ENCODE measurements at regions not wholly inside any gene's neighbourhood (a gene's known extent, or its start where the extent isn't known, plus 50 kb on each side); places are given as distances from the start of the nearest gene placed in this dataset.

- Histone ChIP-seq H2AK5ac (ENCODE audit: insufficient read length, low read length) (no peak overlapping the region), H3K79me2 (ENCODE audit: insufficient read depth, low read length) (no peaks in the 10 kb centered on the region), H4K8ac (replicated peaks; ENCODE audit: insufficient read length, low read depth, low read length) (no peak overlapping the region), H2BK120ac (ENCODE audit: low read depth, low read length, poor library complexity, severe bottlenecking) (no peak overlapping the region), H3K18ac (ENCODE audit: insufficient read length, low read depth, low read length) (no peak overlapping the region), H3K9me3 (ENCODE audit: control insufficient read depth, low read depth, low read length) (no peaks in the 10 kb centered on the region), H2BK15ac (ENCODE audit: low read depth, low read length) (no peak overlapping the region), H4K91ac (ENCODE audit: insufficient read length, low read depth, low read length) (no peak overlapping the region), H3T11ph (ENCODE audit: low read length) (no peak overlapping the region), H3K9ac (ENCODE audit: extremely low read depth, insufficient read length, low read length) (no peak overlapping the region), H4K20me1 (ENCODE audit: control insufficient read depth, insufficient read depth, insufficient read length) (no peaks in the 10 kb centered on the region), H3K23ac (ENCODE audit: insufficient read length, low read depth, low read length) (no peak overlapping the region), H4K5ac (ENCODE audit: insufficient read length, low read depth, low read length) (no peak overlapping the region), H3K27ac (ENCODE audit: insufficient read length, low read depth, low read length) (no peak overlapping the region), H3K4me2 (ENCODE audit: insufficient read depth, insufficient read length, low read length) (no peak overlapping the region), H2AFZ (ENCODE audit: low read length) (no peak overlapping the region), H3K56ac (ENCODE audit: insufficient read length, low read depth, low read length) (no peak overlapping the region), H3K14ac (ENCODE audit: insufficient read depth, low read length) (no peak overlapping the region), H2BK12ac (ENCODE audit: insufficient read length, low read depth, low read length) (no peak overlapping the region), H3K79me1 (ENCODE audit: insufficient read depth, low read depth, low read length, poor library complexity, severe bottlenecking) (no peaks in the 10 kb centered on the region), H3K4ac (ENCODE audit: low read depth, low read length) (no peak overlapping the region), H3K4me1 (ENCODE audit: insufficient read depth, low read length) (no peaks in the 10 kb centered on the region), H2BK20ac (ENCODE audit: low read depth, low read length, poor library complexity, severe bottlenecking) (no peak overlapping the region), H3K23me2 (ENCODE audit: insufficient read length, low read depth, low read length, poor library complexity, severe bottlenecking) (no peaks in the 10 kb centered on the region), H2BK5ac (ENCODE audit: insufficient read length, low read length) (no peak overlapping the region), H3K27me3 (ENCODE audit: insufficient read depth, low read length) (no peaks in the 10 kb centered on the region)
- no CpG with 5 or more reads among the region's 1 CpG for WGBS (ENCODE audit: extremely low coverage, insufficient read length, low lambda C conversion rate)
- no peak overlapping the region for H3K27ac Mint-ChIP-seq
- DNase-seq, result no peak
- no peaks in the 10 kb centered on the region for H3K36me3 Mint-ChIP-seq (ENCODE audit: insufficient read depth in 1 of 3, low read depth in 3 of 3)
- no peaks in the 10 kb centered on the region for H3K9me3 Mint-ChIP-seq
- H3K4me1 Mint-ChIP-seq, result no peaks in the 10 kb centered on the region
- no peaks in the 10 kb centered on the region for H3K27me3 Mint-ChIP-seq (ENCODE audit: low read depth)
- H3K4me3 Mint-ChIP-seq, result no peak overlapping the region
- TF ChIP-seq CTCF (conservative IDR thresholded peaks at IDR 0.05), result no peak
These were observed 340.2 kb downstream of the SLCO4C1 start for GRCh38 chr5:101955891-101956290.

Measured in H9 (cell line).